Heart right ventricle (tissue), 16 donors: ENCODE measurements at regions not wholly inside any gene's neighbourhood (a gene's known extent, or its start where the extent isn't known, plus 50 kb on each side); places are given as distances from the start of the nearest gene placed in this dataset.
A peak's percentile ranks its signal among the peaks of the same experiment; 100 is the strongest.

Source experiments
- ATAC-seq, 8 donors: fragments of 200-7000 bp; cut with Tn5 transposase; one replicate each; pipeline ENCODE4 v1.9.1; 2020; ENCODE audit warnings: mild to moderate bottlenecking in 8 of 8, moderate library complexity in 8 of 8, moderate number of reproducible peaks in 1 of 8
- DNase-seq, 2 donors: peaks; one replicate each; pipeline ENCODE4 v3.0.0-alpha.2; 2020
- H3K27ac ChIP-seq, 10 donors: fragments of 200-600 bp; sonication (generic) in 2 of 10; one replicate each; pipeline versions ENCODE4 v1.5.0 to v1.8.0; 2020 to 2022; ENCODE audit warnings: mild to moderate bottlenecking in 3 of 10
- H3K27me3 ChIP-seq, 7 donors: fragments of 200-600 bp; one replicate each; pipeline ENCODE4 v1.8.0; 2021 to 2022; ENCODE audit warnings: mild to moderate bottlenecking in 2 of 7
- H3K36me3 ChIP-seq, 9 donors: fragments of 200-600 bp; sonication (generic) in 1 of 9; one replicate each; pipeline versions ENCODE4 v1.5.0 to v1.8.0; 2020 to 2022; ENCODE audit warnings: mild to moderate bottlenecking in 2 of 9
- H3K4me1 ChIP-seq, 9 donors: fragments of 200-600 bp; sonication (generic) in 1 of 9; one replicate each; pipeline versions ENCODE4 v1.5.0 to v1.8.0; 2020 to 2022; ENCODE audit warnings: mild to moderate bottlenecking in 4 of 9
- H3K4me3 ChIP-seq, 10 donors: fragments of 200-600 bp; sonication (generic) in 2 of 10; one replicate each; pipeline versions ENCODE4 v1.5.0 to v1.8.0; 2020 to 2022; ENCODE audit warnings: mild to moderate bottlenecking in 7 of 10, moderate library complexity in 2 of 10
- H3K9me3 ChIP-seq, 11 donors: fragments of 200-600 bp in 10 of 11; sonication (generic) in 2 of 11; one replicate each; pipeline versions ENCODE4 v1.5.0 to v1.8.0; 2013 to 2022; ENCODE audit warnings: mild to moderate bottlenecking in 2 of 11, control low read depth in 1 of 11, moderate library complexity in 1 of 11
- CTCF ChIP-seq, 9 donors: fragments of 200-600 bp; sonication (generic) in 2 of 9; IDR thresholded peaks; one replicate each; pipeline versions ENCODE4 v1.5.0 to v1.8.0; 2021 to 2022; ENCODE audit warnings: antibody characterized with exemption in 9 of 9, mild to moderate bottlenecking in 5 of 9, moderate library complexity in 1 of 9
- WGBS, 2 donors: extraction: QIAGEN DNeasy Blood & Tissue Kit; methylation state at CpG; one replicate each; pipeline ENCODE4 v1.1.7; 2013; ENCODE audit warnings: inconsistent platforms in 1 of 2; 5-methylcytosine and 5-hydroxymethylcytosine counted together
- intact Hi-C, 10 donors: fragments of 100-400 bp; cut with DNase I; formaldehyde crosslinking; loops; one replicate each; pipeline versions ENCODE4 v1.11.1 to v1.14.2; 2022
- donor health status: Arrhythmogenic right ventricular cardiomyopathy.
- donor health status: ischemic (EF 13 %, LVEDD 7.1; RV severe dilation, severe dysfunction).
- donor health status: healthy with polysubstance abuse.
- donor health status: DM: no; HTN: yes; CAD: no.
- donor health status: DM: no; HTN: no; CAD: no.
- donor health status: ischemic (EF 25% LVEDD 6.9; RV normal size, moderate dysfunction).
- donor health status: ischemic (EF 25% LVEDD 5.7; RV mildly dilated, moderate dysfunction).
- donor health status: healthy.
- donor health status: DM: yes; HTN: yes; CAD: no.
- donor health status: Ischemic cardiomyopathy.
- donor health status: ischemic (EF 35%, LVEDD 5.7; RV mildly dilated, moderate dysfunction).
- donor health status: nonischemic (EF 11% LVEDD 7.7; RV severe dilation, severe dysfunction).
- donor health status: DM: yes; HTN: yes; CAD: no.
- donor health status: PGD.
- donor health status: ischemic (EF 29% LVEDD 5.4; RV normal size, mild dysfunction).
- donor health status: nonischemic (EF 23%, LVEDD 6.1; RV moderate dilation, normal function).

DNA sequence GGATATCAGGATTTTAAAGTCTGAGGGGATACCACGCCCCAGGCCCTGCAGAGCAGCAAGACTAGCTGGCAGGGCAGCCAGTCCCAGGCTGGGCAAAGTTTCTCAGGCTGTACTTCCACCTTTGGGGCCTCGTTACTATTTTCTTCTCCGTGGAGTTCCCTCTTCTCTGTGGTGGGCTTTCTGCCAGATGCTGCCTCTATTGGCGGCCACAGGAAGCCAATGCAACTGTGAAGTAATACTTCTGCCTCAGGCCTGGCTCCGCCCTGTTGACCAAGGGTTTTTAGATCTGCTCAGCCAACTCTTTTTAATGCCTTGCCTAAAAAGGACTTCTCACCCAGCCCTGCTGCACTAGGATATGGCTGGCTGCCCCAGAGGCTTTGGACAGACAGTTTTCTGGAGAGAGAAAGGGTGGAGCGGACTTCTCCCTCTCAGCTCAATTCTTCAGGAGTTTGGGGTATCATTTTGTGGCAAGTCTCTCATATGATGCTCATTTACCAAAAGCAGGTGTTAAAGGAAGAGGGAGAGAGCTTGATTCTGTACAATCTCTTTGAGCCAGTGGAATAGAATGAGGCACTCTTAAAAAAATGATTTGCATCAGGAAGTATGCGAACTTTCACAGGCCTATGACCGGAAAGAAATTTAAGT is 67.4 kb downstream of the HHEX start:
- H3K27me3 ChIP-seq, result no peaks in the 10 kb centered on the region
- H3K9me3 ChIP-seq, result no peaks in the 10 kb centered on the region
- peaks cover 3 to 74% (median 23%) of the 10 kb centered on the region in 9 donors for H3K4me1 ChIP-seq
- peak overlapping the region in 9 of 10 donors; percentile 50 to 79 (median 69) for H3K27ac ChIP-seq
- no peaks in the 10 kb centered on the region for H3K36me3 ChIP-seq
- WGBS, 2 donors, result 34 to 37% methylated on average over 8 of the region's 8 CpGs
- peak in 7 of 9 donors; percentile 14 to 39 (median 31) for TF ChIP-seq CTCF (IDR thresholded peaks at IDR 0.05)
- ATAC-seq (peak; percentile 88 to 97 (median 95)), DNase-seq (peak; percentile 74 to 86)
- intact Hi-C loops, result loop anchor here in 6 of 10 donors (2.0 to 10.0 kb wide), 5 partner anchors 55 to 68 kb away; no protein-coding TSS in a partner anchor
- peak overlapping the region in 3 of 10 donors; percentile 5 to 8 (median 8) for H3K4me3 ChIP-seq

DNA sequence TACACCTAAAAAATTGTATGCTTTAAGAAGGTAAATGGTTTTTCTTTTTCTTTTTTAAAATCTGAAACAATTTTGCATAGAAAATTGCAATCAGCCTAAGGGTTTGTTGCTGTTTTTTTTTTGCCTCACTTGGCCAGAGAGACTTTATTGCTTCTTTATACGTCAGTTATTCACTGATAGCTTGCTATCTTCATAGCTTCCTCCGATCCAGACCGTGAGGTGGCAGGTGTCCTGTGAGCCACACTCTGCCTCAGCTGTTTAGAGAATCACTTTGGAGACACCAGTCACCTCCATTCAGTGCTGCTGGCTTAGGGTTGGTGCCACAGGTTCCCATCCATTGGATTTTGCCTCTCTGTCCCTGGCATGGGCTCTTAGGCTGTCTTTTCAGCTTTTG is 68.0 kb downstream of the HHEX start:
- Histone ChIP-seq H3K4me3 (no peak overlapping the region), H3K27me3 (no peaks in the 10 kb centered on the region), H3K27ac (peak overlapping the region in 8 of 10 donors; percentile 24 to 79 (median 71)), H3K9me3 (no peaks in the 10 kb centered on the region), H3K36me3 (no peaks in the 10 kb centered on the region), H3K4me1 (peaks cover 3 to 74% (median 23%) of the 10 kb centered on the region in 9 donors)
- DNase-seq (no peak), ATAC-seq (peak in 1 of 8 donors; percentile 11)
- intact Hi-C loops, result loop anchor here in 6 of 10 donors (2.0 to 10.0 kb wide), 5 partner anchors 55 to 67 kb away; no protein-coding TSS in a partner anchor
- no peak for TF ChIP-seq CTCF (IDR thresholded peaks at IDR 0.05)
- WGBS, 2 donors, result 30 to 59% methylated on average over 3 of the region's 3 CpGs

DNA sequence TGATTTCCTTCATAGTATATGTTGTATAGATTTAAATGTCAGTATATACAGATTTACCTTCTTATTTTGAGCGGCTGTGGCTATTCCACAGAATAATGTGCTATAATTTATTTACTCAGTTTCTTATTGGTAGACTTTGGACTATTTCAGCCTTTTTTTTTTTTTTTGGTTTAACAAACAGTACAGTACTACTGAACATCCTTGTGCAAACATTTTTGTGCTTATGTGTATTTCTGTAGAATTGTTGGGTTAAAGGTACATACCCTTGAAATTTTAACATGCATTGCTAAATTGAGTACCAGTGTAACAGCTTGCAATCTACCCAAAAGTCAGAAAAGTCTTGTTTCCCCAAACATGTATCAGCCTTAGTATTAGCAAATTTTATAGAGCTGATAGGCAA is 68.8 kb downstream of the HHEX start:
- Histone ChIP-seq H3K9me3 (no peaks in the 10 kb centered on the region), H3K27ac (no peak overlapping the region), H3K4me3 (no peak overlapping the region), H3K36me3 (no peaks in the 10 kb centered on the region), H3K4me1 (peaks cover 3 to 74% (median 23%) of the 10 kb centered on the region in 9 donors), H3K27me3 (peaks cover 0 to under 1% (median 0%) of the 10 kb centered on the region in 7 donors)
- 98 to 100% methylated on average over 1 of the region's 1 CpG for WGBS, 2 donors
- no peak for DNase-seq
- no peak for TF ChIP-seq CTCF (IDR thresholded peaks at IDR 0.05)
- intact Hi-C loops, result loop anchor here in 5 of 10 donors (5.0 to 10.0 kb wide), 4 partner anchors 54 to 66 kb away; no protein-coding TSS in a partner anchor
- no peak for ATAC-seq

- Histone ChIP-seq H3K27ac (peak overlapping the region in 1 of 10 donors; percentile 82), H3K27me3 (peaks cover 0 to 6% (median 0%) of the 10 kb centered on the region in 7 donors), H3K4me3 (no peak overlapping the region), H3K9me3 (no peaks in the 10 kb centered on the region), H3K36me3 (no peaks in the 10 kb centered on the region), H3K4me1 (peaks cover 3 to 65% (median 23%) of the 10 kb centered on the region in 9 donors)
- ATAC-seq (no peak), DNase-seq (no peak)
- intact Hi-C loops, result no loop called here
- WGBS, 2 donors, result 64 to 65% methylated on average over 1 of the region's 1 CpG
- no peak for TF ChIP-seq CTCF (IDR thresholded peaks at IDR 0.05)
Measured at GRCh38 chr10:92760609-92761008, 70.9 kb downstream of the HHEX start.
